Endothelial cell of umbilical vein (primary cell): ENCODE measurements at regions not wholly inside any gene's neighbourhood (a gene's known extent, or its start where the extent isn't known, plus 50 kb on each side); places are given as distances from the start of the nearest gene placed in this dataset.

Experiments
- CTCF ChIP-seq, 2 donors: IDR thresholded peaks; 1 replicate in 1 of 2; 2 replicates in 1 of 2; pipeline ENCODE4 v1.5.1; 2011; ENCODE audit warnings: low read length in 2 of 2, mild to moderate bottlenecking in 2 of 2, moderate library complexity in 2 of 2, control low read depth in 1 of 2, inconsistent platforms in 1 of 2, low read depth in 1 of 2; ENCODE audit not compliant: insufficient read depth in 1 of 2; ENCODE audit errors: extremely low read depth in 1 of 2
- EZH2 ChIP-seq: IDR thresholded peaks from 2 replicates; pipeline ENCODE4 v1.6.1; 2012; ENCODE audit warnings: borderline replicate concordance, low read depth, mild to moderate bottlenecking, moderate library complexity, low read length, inconsistent platforms; ENCODE audit not compliant: severe bottlenecking
- JUN ChIP-seq: IDR thresholded peaks from 2 replicates; pipeline ENCODE4 v1.6.1; 2011; ENCODE audit warnings: borderline replicate concordance, low read depth; ENCODE audit not compliant: insufficient read length, insufficient read depth
- MAX ChIP-seq: IDR thresholded peaks from 2 replicates; pipeline ENCODE4 v1.6.1; 2011; ENCODE audit not compliant: insufficient read depth, insufficient read length
- MYC ChIP-seq: IDR thresholded peaks from one replicate; pipeline ENCODE4 v1.6.1; 2011; ENCODE audit warnings: mild to moderate bottlenecking, low read depth, low read length
- POLR2A ChIP-seq: IDR thresholded peaks from 2 replicates; pipeline ENCODE4 v1.6.1; 2012; ENCODE audit warnings: low read depth, mild to moderate bottlenecking, control low read depth, low read length
- POLR2AphosphoS5 ChIP-seq: IDR thresholded peaks from 2 replicates; pipeline ENCODE4 v1.6.1; 2012; ENCODE audit warnings: low read depth, mild to moderate bottlenecking, control low read depth, low read length, moderate library complexity; ENCODE audit not compliant: insufficient read depth

DNA sequence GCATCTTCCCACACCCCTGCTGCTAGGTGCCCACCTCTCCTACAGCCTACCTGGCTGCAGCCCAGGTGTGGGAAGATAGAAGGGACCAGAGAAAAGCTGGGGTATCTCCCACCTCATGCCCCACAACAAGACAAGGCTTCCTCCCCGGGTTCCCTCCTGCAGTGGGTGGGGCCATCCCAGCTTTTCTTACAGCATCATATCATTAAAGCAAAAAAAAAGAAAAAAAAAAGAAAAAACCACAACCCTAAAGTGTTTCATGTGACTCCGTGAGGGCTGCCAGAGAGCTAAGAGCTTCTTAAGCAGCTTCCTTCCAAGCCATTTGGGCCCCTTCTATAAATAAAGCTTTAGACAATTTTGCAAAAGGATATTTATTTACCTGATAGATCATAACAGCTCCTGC, 455.4 kb upstream of the TSHZ3 start:
- TF ChIP-seq POLR2A (no peak), CTCF (IDR thresholded peaks at IDR 0.05; ENCODE audit: extremely low read depth in 1 of 2, insufficient read depth in 1 of 2, low read depth in 1 of 2, low read length in 2 of 2) (no peak), EZH2 (no peak), POLR2AphosphoS5 (no peak), MYC (no peak), MAX (no peak), JUN (no peak)
